HCT116 (cell line): ENCODE measurements at regions not wholly inside any gene's neighbourhood (a gene's known extent, or its start where the extent isn't known, plus 50 kb on each side); places are given as distances from the start of the nearest gene placed in this dataset.

Experiments
- ATAC-seq: fragments of 200-7000 bp; cut with Tn5 transposase; 2 replicates; pipeline ENCODE4 v1.9.1; 2020; ENCODE audit warnings: mild to moderate bottlenecking, moderate library complexity
- BruUV-seq: library from RNA; stranded (reverse); fragments of 400-500 nt; replicated peaks from 2 replicates; lab custom pipeline; 2021; lab: Mats Ljungman, UMichigan
- CTCF ChIA-PET: fragments of 300-600 bp; sonication (Branson Sonifier 250); formaldehyde crosslinking; loops from one replicate; lab custom pipeline; 2021; ENCODE audit warnings: antibody characterized with exemption; lab: Charles Lee
- POLR2A ChIA-PET: fragments of 300-600, 350-600 bp; sonication (Branson Sonifier 250); formaldehyde crosslinking; loops from one replicate; lab custom pipeline; 2021; ENCODE audit warnings: antibody characterized with exemption; lab: Charles Lee
- RAD21 ChIA-PET, 2 experiments: fragments of 300-600 bp; sonication (Branson Sonifier 250); formaldehyde crosslinking; loops; one replicate each; lab custom pipeline; 2023; ENCODE audit warnings: low total read pairs in 2 of 2; ENCODE audit not compliant: uncharacterized antibody in 2 of 2, unreplicated experiment in 2 of 2, low non-redundant PET in 1 of 2; lab: Charles Lee
- DNase-seq: peaks from one replicate; pipeline ENCODE4 v3.0.0-alpha.2; 2010; ENCODE audit warnings: low read depth, low spot score
- H2AFZ ChIP-seq: fragments of 200-600 bp; shearing (Covaris generic), sonication (generic); 2 replicates; pipeline ENCODE4 v1.6.1; 2017; ENCODE audit warnings: low read depth, mixed run types, mixed read lengths, antibody characterized with exemption, low read length; ENCODE audit not compliant: poor library complexity, severe bottlenecking
- H3K27ac ChIP-seq: 2 replicates; pipeline ENCODE4 v1.5.1; 2012; ENCODE audit warnings: low read depth, low read length
- H3K27me3 ChIP-seq: fragments of 200-600 bp; sonication (generic); 2 replicates; pipeline ENCODE4 v1.6.1; 2016; ENCODE audit warnings: mixed run types, low read length, mixed read lengths; ENCODE audit not compliant: insufficient read depth
- H3K36me3 ChIP-seq, 2 experiments: fragments of 200-500 bp in 1 of 2; fragments of 200-600 bp in 1 of 2; sonication (Bioruptor generic) in 1 of 2; sonication (generic) in 1 of 2; 2 replicates each; pipeline versions ENCODE4 v1.5.1 to v1.6.1; 2014 to 2016; ENCODE audit warnings: low read length in 2 of 2, inconsistent platforms in 1 of 2, mixed read lengths in 1 of 2, mixed run types in 1 of 2; ENCODE audit not compliant: insufficient read depth in 2 of 2, control insufficient read depth in 1 of 2
- H3K4me1 ChIP-seq, 2 experiments: fragments of 200-600 bp in 1 of 2; sonication (generic) in 1 of 2; 2 replicates each; pipeline versions ENCODE4 v1.5.1 to v1.6.1; 2012 to 2017; ENCODE audit warnings: low read length in 2 of 2, inconsistent platforms in 1 of 2, mild to moderate bottlenecking in 1 of 2, mixed read lengths in 1 of 2, mixed run types in 1 of 2, moderate library complexity in 1 of 2; ENCODE audit not compliant: insufficient read depth in 2 of 2, control insufficient read depth in 1 of 2
- H3K4me2 ChIP-seq: fragments of 200-600 bp; sonication (generic); 2 replicates; pipeline ENCODE4 v1.6.1; 2017; ENCODE audit warnings: mixed run types, low read length, mixed read lengths
- H3K4me3 ChIP-seq, 2 experiments: fragments of 200-600 bp in 1 of 2; sonication (generic) in 1 of 2; replicated peaks in 1 of 2; 2 replicates each; pipeline ENCODE4 v1.5.1; 2011 to 2016; ENCODE audit warnings: low read length in 2 of 2, control low read depth in 1 of 2, low read depth in 1 of 2, mild to moderate bottlenecking in 1 of 2, mixed read lengths in 1 of 2, mixed run types in 1 of 2
- H3K79me2 ChIP-seq: fragments of 200-600 bp; sonication (generic); 2 replicates; pipeline ENCODE4 v1.6.1; 2017; ENCODE audit warnings: mild to moderate bottlenecking, mixed run types, low read length, moderate library complexity, mixed read lengths; ENCODE audit not compliant: insufficient read depth
- H3K9ac ChIP-seq: fragments of 200-600 bp; sonication (generic); 2 replicates; pipeline ENCODE4 v1.6.1; 2016; ENCODE audit warnings: low read length, mixed read lengths
- H3K9me2 ChIP-seq: fragments of 200-600 bp; sonication (generic), shearing (Covaris generic); 2 replicates; pipeline ENCODE4 v1.6.1; 2017; ENCODE audit warnings: mixed run types, mild to moderate bottlenecking, moderate library complexity; ENCODE audit not compliant: insufficient read depth
- H3K9me3 ChIP-seq, 2 experiments: fragments of 200-500 bp in 1 of 2; fragments of 200-600 bp in 1 of 2; sonication (Bioruptor generic) in 1 of 2; sonication (generic) in 1 of 2; 2 replicates each; pipeline ENCODE4 v1.6.1; 2014 to 2017; ENCODE audit warnings: low read length in 2 of 2, mixed read lengths in 2 of 2, inconsistent platforms in 1 of 2, low read depth in 1 of 2, mild to moderate bottlenecking in 1 of 2, mixed run types in 1 of 2, moderate library complexity in 1 of 2; ENCODE audit not compliant: control insufficient read depth in 1 of 2, insufficient read depth in 1 of 2
- H4K20me1 ChIP-seq: fragments of 200-600 bp; sonication (generic), shearing (Covaris generic); 2 replicates; pipeline ENCODE4 v1.6.1; 2017; ENCODE audit warnings: mixed run types, mild to moderate bottlenecking, moderate library complexity; ENCODE audit not compliant: insufficient read depth
- CBX3 ChIP-seq: IDR thresholded peaks from 2 replicates; pipeline ENCODE4 v1.6.1; 2012; ENCODE audit warnings: low read depth
- EGR1 ChIP-seq: IDR thresholded peaks from 2 replicates; pipeline ENCODE4 v1.6.1; 2012; ENCODE audit warnings: low read depth
- ELF1 ChIP-seq: IDR thresholded peaks from 2 replicates; pipeline ENCODE4 v1.6.1; 2012; ENCODE audit warnings: low read depth, borderline replicate concordance
- EZH2 ChIP-seq: fragments of 200-600 bp; sonication (generic); IDR thresholded peaks from 2 replicates; pipeline ENCODE4 v1.6.1; 2017; ENCODE audit warnings: antibody characterized with exemption, mixed run types
- JUND ChIP-seq: IDR thresholded peaks from 2 replicates; pipeline ENCODE4 v1.6.1; 2012
- SIN3A ChIP-seq: IDR thresholded peaks from 2 replicates; pipeline ENCODE4 v1.6.1; 2012; ENCODE audit warnings: low read depth
- TCF7L2 ChIP-seq: IDR thresholded peaks from 2 replicates; pipeline ENCODE4 v1.7.0; 2011; ENCODE audit warnings: borderline replicate concordance, inconsistent platforms; ENCODE audit not compliant: insufficient read depth, insufficient read length; ENCODE audit errors: extremely low read depth
- ZFX ChIP-seq: fragments of 450-650 bp; IDR thresholded peaks from 2 replicates; pipeline ENCODE4 v1.6.1; 2017
- intact Hi-C: fragments of 100-400 bp; cut with micrococcal nuclease; formaldehyde crosslinking; loops from 2 replicates; pipeline ENCODE4 v1.10.0; 2022
- TF ChIP-seq, protein P1 (sequence below), 3 experiments: fragments of 200-600 bp in 1 of 3; sonication (generic) in 1 of 3; IDR thresholded peaks in 2 of 3; conservative IDR thresholded peaks in 1 of 3; 2 replicates each; pipeline ENCODE4 v1.5.1; 2012 to 2017; ENCODE audit warnings: low read depth in 2 of 3, low read length in 2 of 3, antibody characterized with exemption in 1 of 3, borderline replicate concordance in 1 of 3, control low read depth in 1 of 3, mild to moderate bottlenecking in 1 of 3, mixed read lengths in 1 of 3, mixed run types in 1 of 3, moderate library complexity in 1 of 3; ENCODE audit not compliant: insufficient read depth in 1 of 3
- TF ChIP-seq, protein P2 (sequence below): IDR thresholded peaks from 2 replicates; pipeline ENCODE4 v1.6.1; 2012; ENCODE audit warnings: low read depth

DNA sequence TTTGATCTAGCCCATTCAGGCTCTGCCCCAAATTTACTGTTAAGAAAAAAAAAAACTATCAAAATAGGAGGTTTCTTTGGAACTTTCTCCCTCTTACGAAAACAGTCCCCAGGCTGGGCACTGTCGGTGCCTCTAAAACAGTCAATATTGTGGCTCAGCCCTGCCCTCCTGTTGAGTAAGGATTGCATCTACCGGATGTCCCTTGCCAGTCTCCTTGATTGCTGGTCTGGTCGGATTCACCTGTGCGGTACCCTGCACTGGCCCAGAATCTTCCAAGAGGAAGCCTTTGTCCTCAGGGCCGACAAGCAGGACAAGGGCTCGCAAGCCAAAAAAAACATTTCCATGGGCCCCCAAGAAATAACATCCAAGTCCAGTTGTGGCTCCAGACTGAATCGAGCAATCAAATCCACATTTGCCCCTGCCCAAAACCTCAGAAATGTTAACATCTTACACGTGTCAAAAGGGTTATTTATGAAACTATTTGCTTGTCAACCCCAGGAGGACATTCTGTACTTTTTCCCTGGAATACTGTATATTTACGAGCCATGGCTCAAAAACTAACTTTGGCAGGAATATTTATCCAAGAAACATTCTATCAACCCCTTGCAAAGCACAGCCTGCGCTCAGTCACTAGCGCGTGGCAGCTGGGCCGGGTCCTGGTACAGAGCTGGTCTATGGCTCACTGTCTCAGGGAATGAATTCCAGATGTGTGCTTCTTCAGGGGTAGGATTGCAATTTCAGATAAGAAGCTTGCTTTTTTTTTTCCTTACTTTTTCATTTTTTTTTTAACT, 129.2 kb upstream of the ADRA1B start:
- intact Hi-C loops: no loop called here
- Histone ChIP-seq H4K20me1 (no peaks in the 10 kb centered on the region), H3K9me2 (no peaks in the 10 kb centered on the region)

GRCh38 chr5:159787837-159788236, 128.4 kb upstream of the ADRA1B start:
- BruUV-seq: no TSS peak
- Histone ChIP-seq H3K27me3 (no peaks in the 10 kb centered on the region), H3K4me1 (no peaks in the 10 kb centered on the region), H3K9me2 (no peaks in the 10 kb centered on the region), H4K20me1 (no peaks in the 10 kb centered on the region), H2AFZ (no peak overlapping the region), H3K27ac (no peak overlapping the region), H3K9ac (no peak overlapping the region), H3K4me3 (no peak overlapping the region), H3K9me3 (no peaks in the 10 kb centered on the region), H3K4me2 (no peak overlapping the region), H3K79me2 (no peaks in the 10 kb centered on the region), H3K36me3 (no peaks in the 10 kb centered on the region)
- POLR2A ChIA-PET: no interaction called here
- intact Hi-C loops: no loop called here
- CTCF ChIA-PET: no interaction called here
- ATAC-seq: no peak
- RAD21 ChIA-PET: no interaction called here
- no peak for DNase-seq
- TF ChIP-seq, protein P1, sequence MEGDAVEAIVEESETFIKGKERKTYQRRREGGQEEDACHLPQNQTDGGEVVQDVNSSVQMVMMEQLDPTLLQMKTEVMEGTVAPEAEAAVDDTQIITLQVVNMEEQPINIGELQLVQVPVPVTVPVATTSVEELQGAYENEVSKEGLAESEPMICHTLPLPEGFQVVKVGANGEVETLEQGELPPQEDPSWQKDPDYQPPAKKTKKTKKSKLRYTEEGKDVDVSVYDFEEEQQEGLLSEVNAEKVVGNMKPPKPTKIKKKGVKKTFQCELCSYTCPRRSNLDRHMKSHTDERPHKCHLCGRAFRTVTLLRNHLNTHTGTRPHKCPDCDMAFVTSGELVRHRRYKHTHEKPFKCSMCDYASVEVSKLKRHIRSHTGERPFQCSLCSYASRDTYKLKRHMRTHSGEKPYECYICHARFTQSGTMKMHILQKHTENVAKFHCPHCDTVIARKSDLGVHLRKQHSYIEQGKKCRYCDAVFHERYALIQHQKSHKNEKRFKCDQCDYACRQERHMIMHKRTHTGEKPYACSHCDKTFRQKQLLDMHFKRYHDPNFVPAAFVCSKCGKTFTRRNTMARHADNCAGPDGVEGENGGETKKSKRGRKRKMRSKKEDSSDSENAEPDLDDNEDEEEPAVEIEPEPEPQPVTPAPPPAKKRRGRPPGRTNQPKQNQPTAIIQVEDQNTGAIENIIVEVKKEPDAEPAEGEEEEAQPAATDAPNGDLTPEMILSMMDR (IDR thresholded peaks at IDR 0.05 in 2 of 3, conservative IDR thresholded peaks at IDR 0.05 in 1 of 3; ENCODE audit: borderline replicate concordance in 1 of 3, insufficient read depth in 1 of 3, low read depth in 2 of 3, low read length in 2 of 3): no peak
- no peak for TF ChIP-seq TCF7L2
- TF ChIP-seq CBX3: no peak
- no peak for TF ChIP-seq ELF1
- no peak for TF ChIP-seq ZFX
- TF ChIP-seq, protein P2, sequence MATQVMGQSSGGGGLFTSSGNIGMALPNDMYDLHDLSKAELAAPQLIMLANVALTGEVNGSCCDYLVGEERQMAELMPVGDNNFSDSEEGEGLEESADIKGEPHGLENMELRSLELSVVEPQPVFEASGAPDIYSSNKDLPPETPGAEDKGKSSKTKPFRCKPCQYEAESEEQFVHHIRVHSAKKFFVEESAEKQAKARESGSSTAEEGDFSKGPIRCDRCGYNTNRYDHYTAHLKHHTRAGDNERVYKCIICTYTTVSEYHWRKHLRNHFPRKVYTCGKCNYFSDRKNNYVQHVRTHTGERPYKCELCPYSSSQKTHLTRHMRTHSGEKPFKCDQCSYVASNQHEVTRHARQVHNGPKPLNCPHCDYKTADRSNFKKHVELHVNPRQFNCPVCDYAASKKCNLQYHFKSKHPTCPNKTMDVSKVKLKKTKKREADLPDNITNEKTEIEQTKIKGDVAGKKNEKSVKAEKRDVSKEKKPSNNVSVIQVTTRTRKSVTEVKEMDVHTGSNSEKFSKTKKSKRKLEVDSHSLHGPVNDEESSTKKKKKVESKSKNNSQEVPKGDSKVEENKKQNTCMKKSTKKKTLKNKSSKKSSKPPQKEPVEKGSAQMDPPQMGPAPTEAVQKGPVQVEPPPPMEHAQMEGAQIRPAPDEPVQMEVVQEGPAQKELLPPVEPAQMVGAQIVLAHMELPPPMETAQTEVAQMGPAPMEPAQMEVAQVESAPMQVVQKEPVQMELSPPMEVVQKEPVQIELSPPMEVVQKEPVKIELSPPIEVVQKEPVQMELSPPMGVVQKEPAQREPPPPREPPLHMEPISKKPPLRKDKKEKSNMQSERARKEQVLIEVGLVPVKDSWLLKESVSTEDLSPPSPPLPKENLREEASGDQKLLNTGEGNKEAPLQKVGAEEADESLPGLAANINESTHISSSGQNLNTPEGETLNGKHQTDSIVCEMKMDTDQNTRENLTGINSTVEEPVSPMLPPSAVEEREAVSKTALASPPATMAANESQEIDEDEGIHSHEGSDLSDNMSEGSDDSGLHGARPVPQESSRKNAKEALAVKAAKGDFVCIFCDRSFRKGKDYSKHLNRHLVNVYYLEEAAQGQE: no peak
- TF ChIP-seq JUND: no peak
- no peak for TF ChIP-seq EGR1

More for the DNA sequence above, 129.2 kb upstream of the ADRA1B start:
- ATAC-seq: no peak
- no peak overlapping the region for H3K9ac ChIP-seq
- no peak overlapping the region for H3K4me3 ChIP-seq
- ChIA-PET RAD21 (no interaction called here), POLR2A (no interaction called here), CTCF (no interaction called here)
- peaks cover 0 to under 1% of the 10 kb centered on the region in 2 experiments; a peak in 1 of 4 replicates for H3K4me1 ChIP-seq
- BruUV-seq: no TSS peak
- no peak overlapping the region for H3K4me2 ChIP-seq
- TF ChIP-seq EZH2 (no peak), SIN3A (no peak), JUND (no peak)
- TF ChIP-seq, protein P1 (IDR thresholded peaks at IDR 0.05 in 2 of 3, conservative IDR thresholded peaks at IDR 0.05 in 1 of 3; ENCODE audit: borderline replicate concordance in 1 of 3, insufficient read depth in 1 of 3, low read depth in 2 of 3, low read length in 2 of 3): no peak
- H2AFZ ChIP-seq: no peak overlapping the region
- no peak for DNase-seq
- H3K9me3 ChIP-seq: no peaks in the 10 kb centered on the region
- no peaks in the 10 kb centered on the region for H3K27me3 ChIP-seq
- H3K36me3 ChIP-seq: no peaks in the 10 kb centered on the region
- no peak overlapping the region for H3K27ac ChIP-seq
- no peaks in the 10 kb centered on the region for H3K79me2 ChIP-seq
